Mammary epithelial cell (primary cell): ENCODE measurements at regions not wholly inside any gene's neighbourhood (a gene's known extent, or its start where the extent isn't known, plus 50 kb on each side); places are given as distances from the start of the nearest gene placed in this dataset.
"Not testable (repeated sequence)": the region's sequence is repeated elsewhere in the genome, so short reads cannot be mapped to it uniquely, and the experiment has no call there.

ENCODE experiments used
- CTCF ChIP-seq, 2 donors: IDR thresholded peaks in 1 of 2; conservative IDR thresholded peaks in 1 of 2; 2 replicates each; pipeline ENCODE4 v1.5.1; 2011 to 2012; ENCODE audit warnings: inconsistent platforms in 2 of 2, low read length in 2 of 2, mild to moderate bottlenecking in 2 of 2, control low read depth in 1 of 2, low read depth in 1 of 2; ENCODE audit not compliant: insufficient read depth in 1 of 2; ENCODE audit errors: extremely low read depth in 1 of 2
- EZH2 ChIP-seq: IDR thresholded peaks from 2 replicates; pipeline ENCODE4 v1.6.1; 2012; ENCODE audit warnings: low read length, inconsistent platforms, borderline replicate concordance

GRCh38 chr12:9311454-9311853 lies 103.3 kb upstream of the PZP start:
- TF ChIP-seq CTCF (conservative IDR thresholded peaks at IDR 0.05 in 1 of 2, IDR thresholded peaks at IDR 0.05 in 1 of 2; ENCODE audit: extremely low read depth in 1 of 2, insufficient read depth in 1 of 2, low read depth in 1 of 2, low read length in 2 of 2); EZH2: not testable (repeated sequence)
